Erythroblast (primary cell): ENCODE measurements at regions not wholly inside any gene's neighbourhood (a gene's known extent, or its start where the extent isn't known, plus 50 kb on each side); places are given as distances from the start of the nearest gene placed in this dataset.

Experiments used
- GATA1 ChIP-seq: IDR thresholded peaks from 2 replicates; pipeline ENCODE4 v1.6.1; 2011; ENCODE audit warnings: low read depth, mild to moderate bottlenecking, control low read depth, low read length, moderate library complexity
- POLR2A ChIP-seq: IDR thresholded peaks from 2 replicates; pipeline ENCODE4 v1.6.1; 2011; ENCODE audit warnings: mild to moderate bottlenecking, low read length

- TF ChIP-seq POLR2A = no peak
- no peak for TF ChIP-seq GATA1
Observed at GRCh38 chr9:88258601-88259000, 120.3 kb upstream of the SPATA31C2 start.
